A673 (cell line): ENCODE measurements at regions not wholly inside any gene's neighbourhood (a gene's known extent, or its start where the extent isn't known, plus 50 kb on each side); places are given as distances from the start of the nearest gene placed in this dataset.

Experiments used
- BruUV-seq: library from RNA; stranded (reverse); fragments of 400-500 nt; replicated peaks from 2 replicates; lab custom pipeline; 2021; lab: Mats Ljungman, UMichigan
- CTCF ChIA-PET: fragments of 300-600 bp; sonication (Branson Sonifier 250); formaldehyde crosslinking; loops from one replicate; lab custom pipeline; 2022; ENCODE audit warnings: antibody characterized with exemption; lab: Charles Lee
- POLR2A ChIA-PET: fragments of 300-600 bp; sonication (Branson Sonifier 250); formaldehyde crosslinking; loops from one replicate; lab custom pipeline; 2022; ENCODE audit warnings: antibody characterized with exemption; ENCODE audit not compliant: low non-redundant PET; lab: Charles Lee
- DNase-seq: peaks from one replicate; pipeline ENCODE4 v3.0.0-alpha.2; 2015; ENCODE audit warnings: low spot score
- H3K27ac ChIP-seq: fragments of 200-600 bp; sonication (generic); 2 replicates; pipeline ENCODE4 v1.5.1; 2016; ENCODE audit warnings: mixed run types, low read depth, mild to moderate bottlenecking, mixed read lengths, antibody characterized with exemption, low read length; ENCODE audit not compliant: poor library complexity, severe bottlenecking
- H3K27me3 ChIP-seq: fragments of 200-600 bp; sonication (generic); replicated peaks from 2 replicates; pipeline ENCODE4 v1.6.1; 2017; ENCODE audit warnings: mixed run types, low read depth, mild to moderate bottlenecking, mixed read lengths, antibody characterized with exemption, low read length; ENCODE audit not compliant: insufficient read depth, poor library complexity
- H3K36me3 ChIP-seq: fragments of 200-600 bp; sonication (generic); 2 replicates; pipeline ENCODE4 v1.6.1; 2016; ENCODE audit warnings: mixed run types, mild to moderate bottlenecking, mixed read lengths, antibody characterized with exemption, low read length; ENCODE audit not compliant: insufficient read depth, poor library complexity, severe bottlenecking
- H3K4me1 ChIP-seq: fragments of 200-600 bp; sonication (generic); 2 replicates; pipeline ENCODE4 v1.6.1; 2017; ENCODE audit warnings: mixed run types, mild to moderate bottlenecking, mixed read lengths, antibody characterized with exemption, low read length; ENCODE audit not compliant: insufficient read depth, poor library complexity, severe bottlenecking
- H3K4me3 ChIP-seq: fragments of 200-600 bp; sonication (generic); 2 replicates; pipeline ENCODE4 v1.5.1; 2016; ENCODE audit warnings: low read depth, mixed run types, mild to moderate bottlenecking, mixed read lengths, low read length; ENCODE audit not compliant: poor library complexity, severe bottlenecking
- H3K9me3 ChIP-seq: fragments of 200-600 bp; sonication (generic); 2 replicates; pipeline ENCODE4 v1.6.1; 2016; ENCODE audit warnings: mixed run types, low read depth, mild to moderate bottlenecking, mixed read lengths, antibody characterized with exemption, low read length; ENCODE audit not compliant: poor library complexity, severe bottlenecking
- CTCF ChIP-seq: fragments of 300-800, 200-600 bp; sonication (generic); conservative IDR thresholded peaks from 2 replicates; pipeline ENCODE4 v1.5.1; 2017; ENCODE audit warnings: low read depth, mild to moderate bottlenecking, antibody characterized with exemption, low read length, moderate library complexity, mixed read lengths
- EZH2 ChIP-seq: fragments of 200-600 bp; sonication (generic); IDR thresholded peaks from 2 replicates; pipeline ENCODE4 v1.6.1; 2017; ENCODE audit warnings: borderline replicate concordance, low read depth, mild to moderate bottlenecking, mixed read lengths, antibody characterized with exemption, low read length; ENCODE audit not compliant: poor library complexity, severe bottlenecking
- intact Hi-C: fragments of 100-400 bp; cut with micrococcal nuclease; formaldehyde crosslinking; loops from one replicate; pipeline ENCODE4 v1.10.0; 2022; ENCODE audit not compliant: unreplicated experiment

DNA sequence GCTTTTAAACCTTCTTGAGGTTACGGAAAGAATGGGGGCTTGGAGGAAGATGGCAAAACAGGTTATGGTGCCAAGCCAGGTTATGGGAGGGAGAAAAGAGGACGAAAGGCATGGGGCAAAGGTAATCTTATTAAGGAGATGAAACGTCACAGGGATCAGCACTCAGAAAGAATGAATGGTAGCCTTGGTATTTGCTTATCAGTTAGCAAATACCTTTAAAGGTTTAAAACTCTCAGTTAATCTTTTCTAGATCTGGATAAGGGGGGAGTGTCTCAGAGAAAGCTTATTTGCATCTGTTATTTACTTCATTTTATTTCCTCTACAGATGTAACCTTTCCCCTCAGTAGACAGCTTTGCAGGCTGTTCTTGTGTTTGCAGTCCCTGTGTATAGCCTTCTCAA, 55.5 kb upstream of the EEF1E1 start:
- POLR2A ChIA-PET, result no interaction called here
- H3K4me1 ChIP-seq, result no peaks in the 10 kb centered on the region

DNA sequence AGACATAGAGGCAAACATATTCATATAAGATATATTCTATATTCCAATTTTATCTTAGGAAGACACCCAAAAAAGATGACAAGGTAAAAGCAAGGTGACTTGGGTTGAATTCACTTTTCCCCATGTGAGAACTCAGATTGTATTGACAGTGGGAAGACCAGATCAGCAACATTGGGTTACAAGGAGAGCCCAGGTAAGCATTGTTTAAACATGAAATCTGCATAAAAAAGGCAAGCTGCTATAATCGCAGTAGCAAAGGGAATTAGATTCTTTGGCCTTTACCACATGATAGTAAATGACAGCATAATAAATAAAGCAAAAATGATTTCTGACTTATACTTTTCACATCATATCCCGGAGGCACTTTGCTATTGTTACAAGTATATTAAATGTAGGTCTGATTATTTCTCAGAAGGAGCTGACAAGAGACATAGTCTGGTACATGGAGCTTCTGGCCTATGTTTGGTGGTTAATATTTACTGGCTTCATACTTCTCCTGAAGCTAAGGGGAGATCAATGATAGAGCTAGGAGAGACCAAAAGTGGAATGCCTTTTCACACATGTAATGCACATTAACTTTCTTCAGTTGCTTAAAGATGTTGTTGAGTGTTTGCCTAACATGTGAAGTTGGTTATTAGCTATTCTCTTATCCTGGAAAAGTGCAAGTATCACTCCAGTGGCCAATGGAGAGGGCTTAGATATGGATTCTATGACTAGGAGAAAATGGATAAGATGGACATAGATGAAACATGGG, 53.1 kb upstream of the EEF1E1 start:
- intact Hi-C loops, result no loop called here
- no peaks in the 10 kb centered on the region for H3K9me3 ChIP-seq
- DNase-seq, result no peak
- no peaks in the 10 kb centered on the region for H3K4me1 ChIP-seq
- no peaks in the 10 kb centered on the region for H3K36me3 ChIP-seq
- POLR2A ChIA-PET, result no interaction called here
- no peak overlapping the region for H3K27ac ChIP-seq
- H3K4me3 ChIP-seq, result no peak overlapping the region
- no TSS peak for BruUV-seq
- TF ChIP-seq EZH2 (no peak), CTCF (no peak)
- CTCF ChIA-PET, result no interaction called here
- H3K27me3 ChIP-seq, result no peaks in the 10 kb centered on the region

More for the DNA sequence above, 55.5 kb upstream of the EEF1E1 start:
- Histone ChIP-seq H3K9me3 (no peaks in the 10 kb centered on the region), H3K27me3 (no peaks in the 10 kb centered on the region), H3K27ac (no peak overlapping the region), H3K4me3 (no peak overlapping the region), H3K36me3 (no peaks in the 10 kb centered on the region)
- CTCF ChIA-PET, result no interaction called here
- BruUV-seq, result no TSS peak
- no peak for DNase-seq
- TF ChIP-seq EZH2, result no peak
- no peak for TF ChIP-seq CTCF
- intact Hi-C loops, result no loop called here
